SK-N-SH treated with all-trans-retinoic acid at 6 μM for 48 hours (cell line): ENCODE measurements at regions not wholly inside any gene's neighbourhood (a gene's known extent, or its start where the extent isn't known, plus 50 kb on each side); places are given as distances from the start of the nearest gene placed in this dataset.

ENCODE experiments used
- ATAC-seq: fragments of 200-7000 bp; cut with Tn5 transposase; 3 replicates; pipeline ENCODE4 v1.9.1; 2020; ENCODE audit warnings: mild to moderate bottlenecking, moderate library complexity
- ARNTL ChIP-seq: fragments of 450-650 bp; formaldehyde crosslinking; IDR thresholded peaks from 2 replicates; pipeline ENCODE4 v1.5.0; 2020; ENCODE audit warnings: low read depth, mild to moderate bottlenecking, moderate library complexity, borderline replicate concordance
- BACH2 ChIP-seq: fragments of 250-450 bp; sonication (Bioruptor Pico); IDR thresholded peaks from 2 replicates; pipeline ENCODE4 v1.9.0; 2021; ENCODE audit warnings: mild to moderate bottlenecking, borderline replicate concordance
- CSDC2 ChIP-seq: fragments of 250-450 bp; sonication (Bioruptor Pico); IDR thresholded peaks from 2 replicates; pipeline ENCODE4 v1.5.0; 2020; ENCODE audit warnings: mild to moderate bottlenecking, moderate library complexity
- ESRRG ChIP-seq: fragments of 250-450 bp; sonication (Bioruptor Pico); IDR thresholded peaks from 2 replicates; pipeline ENCODE4 v1.6.1; 2021; ENCODE audit warnings: mild to moderate bottlenecking
- GLIS3 ChIP-seq: fragments of 250-450 bp; sonication (Bioruptor Pico); IDR thresholded peaks from 2 replicates; pipeline ENCODE4 v1.5.0; 2020; ENCODE audit warnings: mild to moderate bottlenecking, moderate library complexity
- ISL1 ChIP-seq: fragments of 250-450 bp; sonication (Bioruptor Pico); IDR thresholded peaks from 2 replicates; pipeline ENCODE4 v2.1.2; 2022; ENCODE audit warnings: mild to moderate bottlenecking, moderate library complexity
- OSR1 ChIP-seq: fragments of 250-450 bp; sonication (Bioruptor Pico); IDR thresholded peaks from 2 replicates; pipeline ENCODE4 v1.8.0; 2022; ENCODE audit warnings: moderate library complexity, mild to moderate bottlenecking, inconsistent platforms
- PPARA ChIP-seq: fragments of 250-450 bp; sonication (Bioruptor Pico); IDR thresholded peaks from 2 replicates; pipeline ENCODE4 v1.5.0; 2020; ENCODE audit warnings: mild to moderate bottlenecking, borderline replicate concordance
- SNAI2 ChIP-seq: fragments of 250-450 bp; sonication (Bioruptor Pico); IDR thresholded peaks from 2 replicates; pipeline ENCODE4 v1.5.0; 2020; ENCODE audit warnings: mild to moderate bottlenecking, moderate library complexity
- TCF4 ChIP-seq: fragments of 250-450 bp; sonication (Bioruptor Pico); IDR thresholded peaks from 2 replicates; pipeline ENCODE4 v1.8.0; 2021; ENCODE audit warnings: mild to moderate bottlenecking, moderate library complexity, borderline replicate concordance
- TOX ChIP-seq: fragments of 250-450 bp; sonication (Bioruptor Pico); IDR thresholded peaks from 2 replicates; pipeline ENCODE4 v1.8.0; 2021; ENCODE audit warnings: mild to moderate bottlenecking, moderate library complexity, borderline replicate concordance
- ZC3H10 ChIP-seq: fragments of 250-450 bp; sonication (Bioruptor Pico); IDR thresholded peaks from 2 replicates; pipeline ENCODE4 v1.5.1; 2021; ENCODE audit warnings: mild to moderate bottlenecking, moderate library complexity
- ZFP3 ChIP-seq: fragments of 250-450 bp; sonication (Bioruptor Pico); IDR thresholded peaks from 2 replicates; pipeline ENCODE4 v1.5.0; 2020; ENCODE audit warnings: mild to moderate bottlenecking, moderate library complexity
- ZFP30 ChIP-seq: fragments of 450-650 bp; formaldehyde crosslinking; IDR thresholded peaks from 2 replicates; pipeline ENCODE4 v1.5.0; 2022; ENCODE audit warnings: mild to moderate bottlenecking, moderate library complexity
- ZNF565 ChIP-seq: fragments of 450-650 bp; formaldehyde crosslinking; conservative IDR thresholded peaks from 2 replicates; pipeline ENCODE4 v1.5.0; 2020; ENCODE audit warnings: low read depth, mild to moderate bottlenecking, moderate library complexity
- ZNF70 ChIP-seq: fragments of 450-650 bp; formaldehyde crosslinking; IDR thresholded peaks from 2 replicates; pipeline ENCODE4 v1.5.0; 2020; ENCODE audit warnings: mild to moderate bottlenecking, moderate library complexity
- ZNF8 ChIP-seq: fragments of 450-650 bp; formaldehyde crosslinking; IDR thresholded peaks from 2 replicates; pipeline ENCODE4 v1.5.0; 2020; ENCODE audit warnings: mild to moderate bottlenecking, moderate library complexity
- TF ChIP-seq, protein P1 (sequence below): fragments of 250-450 bp; sonication (Bioruptor Pico); IDR thresholded peaks from 2 replicates; pipeline ENCODE4 v1.5.0; 2020; ENCODE audit warnings: mild to moderate bottlenecking, moderate library complexity
- TF ChIP-seq, protein P2 (sequence below): fragments of 250-450 bp; sonication (Bioruptor Pico); IDR thresholded peaks from 2 replicates; pipeline ENCODE4 v1.8.0; 2021; ENCODE audit warnings: low read depth, mild to moderate bottlenecking, moderate library complexity, borderline replicate concordance
- TF ChIP-seq, protein P3 (sequence below): fragments of 250-450 bp; sonication (Bioruptor Pico); IDR thresholded peaks from 2 replicates; pipeline ENCODE4 v1.5.1; 2020; ENCODE audit warnings: low read depth, mild to moderate bottlenecking, moderate library complexity

DNA sequence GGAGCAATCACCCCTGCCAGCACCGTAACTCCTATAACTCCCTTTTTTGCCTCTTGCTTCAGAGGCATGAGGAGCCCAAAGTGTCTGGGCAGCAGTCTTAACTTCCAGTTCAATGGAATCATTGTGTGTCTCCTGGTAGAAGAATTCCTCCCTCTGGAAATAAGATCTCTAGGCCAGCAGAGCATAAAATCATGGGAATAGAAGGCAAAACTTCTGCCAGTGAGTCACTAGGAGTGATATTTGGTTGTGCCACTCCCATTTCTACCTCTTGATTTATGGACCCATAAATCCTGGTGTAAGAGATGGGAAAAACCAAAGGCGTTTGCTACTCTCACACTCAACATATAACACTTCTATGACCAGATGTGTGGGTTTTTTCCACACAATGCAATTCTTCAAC is 104.9 kb upstream of the FAM180A start (continued):
- TF ChIP-seq, protein P1, sequence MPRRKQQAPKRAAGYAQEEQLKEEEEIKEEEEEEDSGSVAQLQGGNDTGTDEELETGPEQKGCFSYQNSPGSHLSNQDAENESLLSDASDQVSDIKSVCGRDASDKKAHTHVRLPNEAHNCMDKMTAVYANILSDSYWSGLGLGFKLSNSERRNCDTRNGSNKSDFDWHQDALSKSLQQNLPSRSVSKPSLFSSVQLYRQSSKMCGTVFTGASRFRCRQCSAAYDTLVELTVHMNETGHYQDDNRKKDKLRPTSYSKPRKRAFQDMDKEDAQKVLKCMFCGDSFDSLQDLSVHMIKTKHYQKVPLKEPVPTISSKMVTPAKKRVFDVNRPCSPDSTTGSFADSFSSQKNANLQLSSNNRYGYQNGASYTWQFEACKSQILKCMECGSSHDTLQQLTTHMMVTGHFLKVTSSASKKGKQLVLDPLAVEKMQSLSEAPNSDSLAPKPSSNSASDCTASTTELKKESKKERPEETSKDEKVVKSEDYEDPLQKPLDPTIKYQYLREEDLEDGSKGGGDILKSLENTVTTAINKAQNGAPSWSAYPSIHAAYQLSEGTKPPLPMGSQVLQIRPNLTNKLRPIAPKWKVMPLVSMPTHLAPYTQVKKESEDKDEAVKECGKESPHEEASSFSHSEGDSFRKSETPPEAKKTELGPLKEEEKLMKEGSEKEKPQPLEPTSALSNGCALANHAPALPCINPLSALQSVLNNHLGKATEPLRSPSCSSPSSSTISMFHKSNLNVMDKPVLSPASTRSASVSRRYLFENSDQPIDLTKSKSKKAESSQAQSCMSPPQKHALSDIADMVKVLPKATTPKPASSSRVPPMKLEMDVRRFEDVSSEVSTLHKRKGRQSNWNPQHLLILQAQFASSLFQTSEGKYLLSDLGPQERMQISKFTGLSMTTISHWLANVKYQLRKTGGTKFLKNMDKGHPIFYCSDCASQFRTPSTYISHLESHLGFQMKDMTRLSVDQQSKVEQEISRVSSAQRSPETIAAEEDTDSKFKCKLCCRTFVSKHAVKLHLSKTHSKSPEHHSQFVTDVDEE = no peak
- TF ChIP-seq ARNTL (no peak), ZNF8 (CRISPR knock-in tag) (no peak), CSDC2 (CRISPR knock-in tag) (no peak), BACH2 (CRISPR knock-in tag) (no peak), ZC3H10 (CRISPR knock-in tag) (no peak), ZNF565 (no peak), PPARA (CRISPR knock-in tag) (no peak)
- TF ChIP-seq, protein P2, sequence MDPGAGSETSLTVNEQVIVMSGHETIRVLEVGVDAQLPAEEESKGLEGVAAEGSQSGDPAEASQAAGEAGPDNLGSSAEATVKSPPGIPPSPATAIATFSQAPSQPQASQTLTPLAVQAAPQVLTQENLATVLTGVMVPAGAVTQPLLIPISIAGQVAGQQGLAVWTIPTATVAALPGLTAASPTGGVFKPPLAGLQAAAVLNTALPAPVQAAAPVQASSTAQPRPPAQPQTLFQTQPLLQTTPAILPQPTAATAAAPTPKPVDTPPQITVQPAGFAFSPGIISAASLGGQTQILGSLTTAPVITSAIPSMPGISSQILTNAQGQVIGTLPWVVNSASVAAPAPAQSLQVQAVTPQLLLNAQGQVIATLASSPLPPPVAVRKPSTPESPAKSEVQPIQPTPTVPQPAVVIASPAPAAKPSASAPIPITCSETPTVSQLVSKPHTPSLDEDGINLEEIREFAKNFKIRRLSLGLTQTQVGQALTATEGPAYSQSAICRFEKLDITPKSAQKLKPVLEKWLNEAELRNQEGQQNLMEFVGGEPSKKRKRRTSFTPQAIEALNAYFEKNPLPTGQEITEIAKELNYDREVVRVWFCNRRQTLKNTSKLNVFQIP = no peak

DNA sequence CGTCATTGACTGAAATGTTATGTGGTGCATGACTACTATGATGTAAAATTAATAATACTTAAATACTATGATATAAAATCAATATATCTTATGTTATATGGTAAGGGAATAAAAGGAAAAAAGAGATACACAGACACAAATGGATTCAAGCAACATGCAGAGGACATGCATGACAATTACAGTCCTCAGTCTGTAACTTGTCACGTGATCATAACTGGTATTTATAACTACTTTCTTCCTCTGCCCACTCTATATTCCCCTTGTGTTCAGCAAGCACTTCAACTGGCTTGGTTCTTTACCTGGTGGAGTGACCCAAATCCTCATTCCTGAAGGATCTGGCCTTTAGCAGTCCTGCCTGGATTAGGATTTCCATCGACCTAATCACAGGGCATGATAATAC is 104.4 kb upstream of the FAM180A start:
- TF ChIP-seq ESRRG (no peak), GLIS3 (CRISPR knock-in tag) (no peak), TOX (CRISPR knock-in tag) (no peak), ZC3H10 (CRISPR knock-in tag) (no peak), ZFP30 (CRISPR knock-in tag) (no peak), ISL1 (CRISPR knock-in tag) (no peak), CSDC2 (CRISPR knock-in tag) (no peak), ZNF565 (no peak), BACH2 (CRISPR knock-in tag) (no peak), OSR1 (CRISPR knock-in tag) (no peak), ZNF70 (CRISPR knock-in tag) (no peak)
- no peak for ATAC-seq

DNA sequence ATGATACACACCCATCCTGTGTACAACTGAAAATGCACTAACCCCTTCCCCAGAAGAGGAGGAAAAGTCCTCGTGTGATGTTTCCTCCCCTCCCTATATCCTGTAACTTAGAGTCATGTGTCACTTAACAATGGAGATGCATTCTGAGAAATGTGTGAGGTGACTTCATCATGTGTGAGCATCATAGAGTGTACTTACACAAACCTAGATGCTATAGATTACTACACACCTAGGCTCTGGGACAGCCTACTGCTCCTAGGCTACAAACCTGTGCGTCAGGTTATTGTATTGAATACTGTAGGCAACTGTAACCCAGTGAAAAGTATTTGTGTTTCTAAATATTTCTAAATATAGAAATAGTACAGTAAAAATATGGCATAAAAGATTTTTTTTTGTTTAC is 98.6 kb upstream of the FAM180A start:
- TF ChIP-seq, protein P1 = no peak
- TF ChIP-seq TCF4 (CRISPR knock-in tag) (no peak), GLIS3 (CRISPR knock-in tag) (no peak), ZFP3 (CRISPR knock-in tag) (no peak), BACH2 (CRISPR knock-in tag) (no peak), ZFP30 (CRISPR knock-in tag) (no peak), ZNF70 (CRISPR knock-in tag) (no peak), CSDC2 (CRISPR knock-in tag) (no peak)
- no peak for ATAC-seq

DNA sequence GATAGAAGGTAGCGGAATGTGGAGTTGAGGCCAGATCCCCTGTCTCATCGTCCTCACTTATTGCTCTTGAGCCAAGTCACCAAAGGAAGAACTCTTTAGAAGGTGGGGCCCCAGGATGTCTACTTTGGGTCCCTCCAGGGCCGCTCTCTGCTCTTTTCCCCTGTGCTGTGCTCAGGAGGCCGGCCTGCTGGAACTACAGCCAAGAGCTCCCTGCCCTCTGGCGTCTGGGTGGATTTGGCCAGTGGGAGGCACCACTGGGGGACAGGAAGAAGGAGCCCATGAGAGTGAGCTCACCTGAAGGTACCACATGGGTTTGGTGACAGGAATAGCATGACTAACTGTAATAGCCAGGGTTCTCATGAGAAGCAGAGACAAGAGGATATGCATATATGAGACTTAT is 97.7 kb upstream of the FAM180A start:
- TF ChIP-seq ESRRG = no peak
- TF ChIP-seq ISL1 (CRISPR knock-in tag) = no peak
- no peak for TF ChIP-seq CSDC2 (CRISPR knock-in tag)
- TF ChIP-seq SNAI2 (CRISPR knock-in tag) = no peak
- TF ChIP-seq, protein P3, sequence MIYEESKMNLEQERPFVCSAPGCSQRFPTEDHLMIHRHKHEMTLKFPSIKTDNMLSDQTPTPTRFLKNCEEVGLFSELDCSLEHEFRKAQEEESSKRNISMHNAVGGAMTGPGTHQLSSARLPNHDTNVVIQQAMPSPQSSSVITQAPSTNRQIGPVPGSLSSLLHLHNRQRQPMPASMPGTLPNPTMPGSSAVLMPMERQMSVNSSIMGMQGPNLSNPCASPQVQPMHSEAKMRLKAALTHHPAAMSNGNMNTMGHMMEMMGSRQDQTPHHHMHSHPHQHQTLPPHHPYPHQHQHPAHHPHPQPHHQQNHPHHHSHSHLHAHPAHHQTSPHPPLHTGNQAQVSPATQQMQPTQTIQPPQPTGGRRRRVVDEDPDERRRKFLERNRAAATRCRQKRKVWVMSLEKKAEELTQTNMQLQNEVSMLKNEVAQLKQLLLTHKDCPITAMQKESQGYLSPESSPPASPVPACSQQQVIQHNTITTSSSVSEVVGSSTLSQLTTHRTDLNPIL (CRISPR knock-in tag) = no peak
- no peak for TF ChIP-seq ZNF565
- no peak for TF ChIP-seq ZFP3 (CRISPR knock-in tag)
- no peak for TF ChIP-seq ZNF70 (CRISPR knock-in tag)
- TF ChIP-seq ZFP30 (CRISPR knock-in tag) = no peak
- no peak for ATAC-seq
